ENCODE measurements at regions not wholly inside any gene's neighbourhood (a gene's known extent, or its start where the extent isn't known, plus 50 kb on each side); places are given as distances from the start of the nearest gene placed in this dataset.

DNA sequence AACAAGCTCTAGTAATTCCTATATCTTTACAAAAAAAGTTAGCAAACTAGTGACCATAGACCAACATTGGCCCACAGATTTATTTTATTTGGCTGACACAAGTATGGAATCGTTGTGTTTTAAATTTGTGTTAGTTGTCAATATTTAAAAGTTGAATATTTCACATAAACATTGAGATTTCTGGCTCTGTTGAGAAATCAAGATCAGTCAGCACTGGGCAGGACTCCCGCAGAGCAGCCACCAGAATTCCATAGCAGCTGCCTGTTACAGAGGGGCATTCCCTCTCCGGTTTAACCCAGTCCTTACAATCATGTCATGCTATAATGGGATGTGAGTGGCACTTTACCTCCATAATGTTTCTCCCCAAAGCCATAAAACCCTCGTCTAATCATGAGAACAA is 79.2 kb upstream of the NRIP1 start:
- no peak for TF ChIP-seq EZH2phosphoT487 (IDR thresholded peaks at IDR 0.05; ENCODE audit: insufficient read depth, low read depth)
- no peak for TF ChIP-seq EZH2 (IDR thresholded peaks at IDR 0.05; ENCODE audit: insufficient read depth, poor library complexity, severe bottlenecking)
- H3K79me2 ChIP-seq (ENCODE audit: insufficient read depth), result no peaks in the 10 kb centered on the region
- no peak overlapping the region for H2AFZ ChIP-seq
- no peaks in the 10 kb centered on the region for H3K36me3 ChIP-seq (ENCODE audit: low read depth)
- no peaks in the 10 kb centered on the region for H3K9me2 ChIP-seq (ENCODE audit: insufficient read depth)
- 0 out of 2 replicates have a peak, but pooled peaks cover 2% of the 10 kb centered on the region for H4K20me1 ChIP-seq (ENCODE audit: insufficient read depth)
- H3K4me3 ChIP-seq, result no peak overlapping the region
- no peaks in the 10 kb centered on the region for H3K4me1 ChIP-seq (ENCODE audit: insufficient read depth)
- WGBS, 2 experiments (ENCODE audit: low coverage in 1 of 2, low lambda C conversion rate in 2 of 2, missing lambda C conversion rate in 2 of 2), result 23 to 24% methylated on average over 4 of the region's 4 CpGs
- no peak overlapping the region for H3K4me2 ChIP-seq (ENCODE audit: unreplicated experiment)
- H3F3A ChIP-seq (ENCODE audit: insufficient read depth), result no peaks in the 10 kb centered on the region
- no peak for DNase-seq
- H3K9me3 ChIP-seq (ENCODE audit: low read depth), result no peaks in the 10 kb centered on the region
- no peak overlapping the region for H3K9ac ChIP-seq
- no peak overlapping the region for H3K27ac ChIP-seq
- in situ Hi-C loops (cut with MboI), result no loop called here
- H3K27me3 ChIP-seq (replicated peaks; ENCODE audit: insufficient read depth), result no peaks in the 10 kb centered on the region

GRCh38 chr21:15148437-15148836 is 83.6 kb upstream of the NRIP1 start:
- no peak for DNase-seq
- Histone ChIP-seq H3K36me3 (ENCODE audit: low read depth) (no peaks in the 10 kb centered on the region), H4K20me1 (ENCODE audit: insufficient read depth) (0 out of 2 replicates have a peak, but pooled peaks cover 2% of the 10 kb centered on the region), H3F3A (ENCODE audit: insufficient read depth) (no peaks in the 10 kb centered on the region), H3K4me3 (no peak overlapping the region), H3K9me3 (ENCODE audit: low read depth) (no peaks in the 10 kb centered on the region), H3K9ac (no peak overlapping the region), H3K4me2 (ENCODE audit: unreplicated experiment) (no peak overlapping the region), H2AFZ (no peak overlapping the region), H3K27ac (no peak overlapping the region), H3K79me2 (ENCODE audit: insufficient read depth) (no peaks in the 10 kb centered on the region), H3K27me3 (replicated peaks; ENCODE audit: insufficient read depth) (no peaks in the 10 kb centered on the region), H3K4me1 (ENCODE audit: insufficient read depth) (no peaks in the 10 kb centered on the region), H3K9me2 (ENCODE audit: insufficient read depth) (no peaks in the 10 kb centered on the region)
- WGBS, 2 experiments (ENCODE audit: low coverage in 1 of 2, low lambda C conversion rate in 2 of 2, missing lambda C conversion rate in 2 of 2), result 42 to 48% methylated on average over 2 of the region's 2 CpGs
- in situ Hi-C loops (cut with MboI), result no loop called here
- TF ChIP-seq EZH2phosphoT487 (IDR thresholded peaks at IDR 0.05; ENCODE audit: insufficient read depth, low read depth), result no peak
- TF ChIP-seq EZH2 (IDR thresholded peaks at IDR 0.05; ENCODE audit: insufficient read depth, poor library complexity, severe bottlenecking), result no peak

- Histone ChIP-seq H3K4me3 (no peak overlapping the region), H3K9me2 (ENCODE audit: insufficient read depth) (no peaks in the 10 kb centered on the region), H3K9ac (no peak overlapping the region), H3K9me3 (ENCODE audit: low read depth) (no peaks in the 10 kb centered on the region), H2AFZ (no peak overlapping the region), H3K27me3 (replicated peaks; ENCODE audit: insufficient read depth) (no peaks in the 10 kb centered on the region), H3K4me1 (ENCODE audit: insufficient read depth) (no peaks in the 10 kb centered on the region), H3K27ac (no peak overlapping the region), H4K20me1 (ENCODE audit: insufficient read depth) (no peaks in the 10 kb centered on the region), H3K36me3 (ENCODE audit: low read depth) (no peaks in the 10 kb centered on the region), H3F3A (ENCODE audit: insufficient read depth) (no peaks in the 10 kb centered on the region), H3K79me2 (ENCODE audit: insufficient read depth) (no peaks in the 10 kb centered on the region), H3K4me2 (ENCODE audit: unreplicated experiment) (no peak overlapping the region)
- WGBS, 2 experiments (ENCODE audit: low coverage in 1 of 2, low lambda C conversion rate in 2 of 2, missing lambda C conversion rate in 2 of 2), result 83 to 89% methylated on average over 3 of the region's 3 CpGs
- in situ Hi-C loops (cut with MboI), result no loop called here
- DNase-seq, result no peak
- TF ChIP-seq EZH2 (IDR thresholded peaks at IDR 0.05; ENCODE audit: insufficient read depth, poor library complexity, severe bottlenecking), result no peak
Observed at GRCh38 chr21:15149600-15150224, 84.9 kb upstream of the NRIP1 start.

- Histone ChIP-seq H3K4me2 (ENCODE audit: unreplicated experiment) (no peak overlapping the region), H3K27me3 (replicated peaks; ENCODE audit: insufficient read depth) (no peaks in the 10 kb centered on the region), H3K9ac (no peak overlapping the region), H4K20me1 (ENCODE audit: insufficient read depth) (no peaks in the 10 kb centered on the region), H3F3A (ENCODE audit: insufficient read depth) (no peaks in the 10 kb centered on the region), H3K79me2 (ENCODE audit: insufficient read depth) (no peaks in the 10 kb centered on the region), H3K4me3 (no peak overlapping the region), H3K9me3 (ENCODE audit: low read depth) (no peaks in the 10 kb centered on the region), H3K4me1 (ENCODE audit: insufficient read depth) (no peaks in the 10 kb centered on the region), H3K9me2 (ENCODE audit: insufficient read depth) (no peaks in the 10 kb centered on the region), H3K27ac (no peak overlapping the region), H3K36me3 (ENCODE audit: low read depth) (no peaks in the 10 kb centered on the region), H2AFZ (no peak overlapping the region)
- WGBS, 2 experiments (ENCODE audit: low coverage in 1 of 2, low lambda C conversion rate in 2 of 2, missing lambda C conversion rate in 2 of 2), result 26 to 32% methylated on average over 4 of the region's 4 CpGs
- no peak for TF ChIP-seq EZH2phosphoT487 (IDR thresholded peaks at IDR 0.05; ENCODE audit: insufficient read depth, low read depth)
- TF ChIP-seq EZH2 (IDR thresholded peaks at IDR 0.05; ENCODE audit: insufficient read depth, poor library complexity, severe bottlenecking), result no peak
- in situ Hi-C loops (cut with MboI), result no loop called here
- DNase-seq, result no peak
Observed at GRCh38 chr21:15151385-15152103, 86.7 kb upstream of the NRIP1 start.
